ENCODE measurements at regions not wholly inside any gene's neighbourhood (a gene's known extent, or its start where the extent isn't known, plus 50 kb on each side); places are given as distances from the start of the nearest gene placed in this dataset.

DNA sequence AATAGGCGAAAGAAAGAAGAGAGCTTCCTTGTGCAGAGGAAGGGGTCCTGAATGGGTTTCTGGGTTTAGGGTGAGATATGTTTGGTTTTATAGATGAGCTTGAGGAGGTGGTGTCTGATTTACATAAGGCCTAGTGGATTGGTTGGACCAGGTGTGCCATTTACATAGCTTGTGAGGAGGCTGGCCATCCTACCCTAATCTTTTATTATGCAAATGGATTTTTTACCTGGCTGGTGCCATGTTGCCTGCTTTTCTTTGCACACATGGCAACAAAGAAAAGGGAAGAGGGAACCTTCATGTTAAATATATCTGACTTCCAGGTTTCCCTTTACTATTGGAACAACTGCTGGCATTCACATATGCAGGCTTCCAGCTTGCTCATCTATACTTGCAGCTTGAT lies 585.3 kb downstream of the PTPRU start:
- Mint-ChIP-seq H3K27ac (no peak overlapping the region), H3K27me3 (peaks cover 20% of the 10 kb centered on the region), H3K4me3 (no peak overlapping the region), H3K36me3 (ENCODE audit: low read depth) (no peaks in the 10 kb centered on the region), H3K9me3 (no peaks in the 10 kb centered on the region), H3K4me1 (ENCODE audit: low read depth) (no peaks in the 10 kb centered on the region)
- intact Hi-C loops (cut with micrococcal nuclease): no loop called here

DNA sequence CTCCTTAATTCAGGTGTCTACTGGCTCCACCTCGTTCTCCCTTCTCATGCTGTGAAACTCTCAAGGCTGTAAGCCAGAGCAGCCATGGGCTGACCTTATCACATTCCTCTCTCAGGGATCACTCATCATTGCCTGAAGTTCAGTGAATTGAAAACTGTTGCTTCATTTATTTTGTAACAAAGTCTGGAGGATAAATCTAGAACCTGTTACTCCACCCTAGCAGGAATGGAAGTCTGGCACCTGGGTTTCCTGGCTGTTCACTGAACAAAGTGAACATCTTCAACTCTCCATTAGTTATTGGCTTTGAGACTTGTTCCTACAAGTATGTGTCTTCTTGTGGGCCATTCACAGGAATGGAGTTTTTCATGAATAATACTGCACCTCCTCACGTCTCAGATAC lies 584.1 kb downstream of the PTPRU start:
- no peak overlapping the region for H3K27ac Mint-ChIP-seq
- H3K4me1 Mint-ChIP-seq (ENCODE audit: low read depth): no peaks in the 10 kb centered on the region
- H3K4me3 Mint-ChIP-seq: no peak overlapping the region
- intact Hi-C loops (cut with micrococcal nuclease): no loop called here
- no peaks in the 10 kb centered on the region for H3K9me3 Mint-ChIP-seq
- H3K36me3 Mint-ChIP-seq (ENCODE audit: low read depth): no peaks in the 10 kb centered on the region
- H3K27me3 Mint-ChIP-seq: peaks cover 24% of the 10 kb centered on the region

GRCh38 chr1:29812408-29813135 lies 576.2 kb downstream of the PTPRU start:
- Mint-ChIP-seq H3K27me3 (peaks cover 10% of the 10 kb centered on the region), H3K36me3 (ENCODE audit: low read depth) (no peaks in the 10 kb centered on the region), H3K27ac (no peak overlapping the region), H3K4me1 (ENCODE audit: low read depth) (no peaks in the 10 kb centered on the region), H3K9me3 (no peaks in the 10 kb centered on the region), H3K4me3 (no peak overlapping the region)
- intact Hi-C loops (cut with micrococcal nuclease): no loop called here

DNA sequence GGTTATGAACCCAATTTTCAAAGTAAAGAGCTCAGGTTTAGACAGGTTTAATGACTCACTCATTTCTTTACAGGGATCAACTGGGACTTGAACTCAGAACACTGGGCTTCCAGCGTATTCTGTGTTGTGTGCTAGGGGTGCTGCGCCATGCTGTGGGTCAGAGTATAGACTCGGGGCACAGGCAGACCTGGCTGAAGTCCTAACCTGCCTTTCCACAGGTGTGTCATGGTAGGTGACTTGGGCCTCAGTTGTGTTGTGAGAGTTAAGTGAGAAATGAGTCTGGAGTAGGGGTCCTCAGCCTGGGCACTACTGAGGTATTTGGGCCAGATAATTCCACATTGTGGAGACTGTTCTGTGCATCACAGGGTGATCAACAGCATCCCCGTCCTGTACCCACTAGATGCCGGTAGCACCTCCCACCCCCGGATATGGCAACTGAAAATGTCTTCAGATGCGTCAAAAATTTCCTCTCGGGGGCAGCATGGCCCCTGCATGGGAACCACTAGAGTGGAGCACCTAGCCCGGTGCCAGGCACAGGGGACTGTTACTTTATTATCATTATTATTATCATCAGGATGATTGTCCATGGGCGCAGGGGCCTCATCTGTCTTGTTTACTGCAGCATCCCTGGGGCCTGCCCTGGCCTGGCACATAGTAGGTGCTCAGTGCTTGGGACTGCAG lies 575.5 kb downstream of the PTPRU start:
- intact Hi-C loops (cut with micrococcal nuclease): no loop called here
- Mint-ChIP-seq H3K9me3 (no peaks in the 10 kb centered on the region), H3K4me3 (no peak overlapping the region), H3K36me3 (ENCODE audit: low read depth) (no peaks in the 10 kb centered on the region), H3K4me1 (ENCODE audit: low read depth) (no peaks in the 10 kb centered on the region), H3K27me3 (peaks cover 5% of the 10 kb centered on the region), H3K27ac (no peak overlapping the region)

DNA sequence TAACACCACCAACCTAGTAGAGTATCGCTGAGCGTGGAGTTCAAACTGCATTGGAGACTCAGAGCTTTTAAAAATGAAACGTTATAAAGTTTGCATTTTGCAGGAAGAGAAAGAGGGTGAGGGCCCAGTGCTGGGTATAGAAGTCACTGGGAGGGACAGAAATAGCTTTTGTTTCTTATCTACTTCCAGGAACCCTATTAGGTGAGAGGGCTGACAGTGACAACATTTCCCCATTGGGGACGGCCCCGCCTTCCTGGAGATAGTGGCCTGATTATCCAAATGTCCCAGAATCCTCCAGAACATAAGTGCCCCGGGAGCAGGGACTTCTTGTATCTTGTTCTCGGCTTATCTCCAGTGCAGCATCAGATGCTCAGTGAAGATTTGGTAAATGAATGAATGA lies 574.9 kb downstream of the PTPRU start:
- intact Hi-C loops (cut with micrococcal nuclease): no loop called here
- no peaks in the 10 kb centered on the region for H3K4me1 Mint-ChIP-seq (ENCODE audit: low read depth)
- H3K9me3 Mint-ChIP-seq: no peaks in the 10 kb centered on the region
- H3K36me3 Mint-ChIP-seq (ENCODE audit: low read depth): no peaks in the 10 kb centered on the region
- no peak overlapping the region for H3K27ac Mint-ChIP-seq
- H3K27me3 Mint-ChIP-seq: peaks cover 3% of the 10 kb centered on the region
- no peak overlapping the region for H3K4me3 Mint-ChIP-seq

DNA sequence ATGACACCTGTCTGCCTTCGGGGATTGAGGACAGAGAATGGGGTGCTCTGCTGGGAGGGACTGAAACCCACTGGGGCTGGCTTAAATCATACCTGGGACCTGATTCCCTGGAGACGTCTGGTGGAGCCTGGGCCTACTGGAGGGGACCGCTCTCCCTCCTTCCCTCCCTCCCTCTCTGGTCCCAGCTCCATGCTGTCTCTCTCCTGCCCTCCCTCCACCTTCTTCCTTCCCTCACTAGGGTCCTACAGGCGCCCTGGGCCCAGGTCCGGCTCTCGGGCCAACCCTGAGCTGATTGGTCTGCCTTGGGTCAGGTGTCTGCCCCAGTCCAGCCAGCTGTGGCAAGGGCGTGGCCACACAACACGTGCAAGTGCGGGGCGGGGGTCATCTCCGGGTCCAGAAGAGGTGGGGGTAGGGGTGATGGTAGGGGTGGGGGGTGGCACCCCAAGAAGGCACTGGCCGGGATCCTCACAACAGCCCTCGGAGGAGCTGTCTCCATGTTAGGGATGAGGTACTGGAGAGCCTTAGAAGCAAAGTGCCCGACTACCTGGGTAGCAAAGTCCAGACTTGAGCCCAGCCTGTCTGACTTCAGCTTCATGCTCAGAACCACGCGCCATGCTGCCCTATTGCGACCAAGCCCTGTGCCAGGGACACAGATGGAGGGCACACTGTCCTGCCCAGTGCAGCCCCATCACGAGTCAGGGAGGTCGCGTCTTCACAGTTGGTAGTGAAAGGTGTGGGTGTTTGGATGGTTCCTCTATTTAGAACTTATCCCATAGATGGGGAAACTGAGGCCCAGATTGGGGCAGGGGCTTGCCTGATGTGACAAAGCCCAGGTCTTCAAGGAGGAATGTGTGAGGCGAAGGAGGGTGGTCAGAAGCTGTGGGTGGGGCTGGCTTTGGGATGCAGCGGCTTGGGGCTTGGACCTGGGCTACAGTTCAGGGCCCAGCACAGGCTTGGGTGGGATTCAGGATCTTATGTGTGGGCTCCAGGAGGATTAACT lies 574.1 kb downstream of the PTPRU start:
- Mint-ChIP-seq H3K36me3 (ENCODE audit: low read depth) (no peaks in the 10 kb centered on the region), H3K4me1 (ENCODE audit: low read depth) (no peaks in the 10 kb centered on the region), H3K27me3 (no peaks in the 10 kb centered on the region), H3K27ac (no peak overlapping the region), H3K9me3 (no peaks in the 10 kb centered on the region), H3K4me3 (no peak overlapping the region)
- intact Hi-C loops (cut with micrococcal nuclease): no loop called here

GRCh38 chr1:29809446-29810120 lies 573.3 kb downstream of the PTPRU start:
- Mint-ChIP-seq H3K4me3 (no peak overlapping the region), H3K36me3 (ENCODE audit: low read depth) (no peaks in the 10 kb centered on the region), H3K9me3 (no peaks in the 10 kb centered on the region), H3K4me1 (ENCODE audit: low read depth) (no peaks in the 10 kb centered on the region), H3K27ac (no peak overlapping the region), H3K27me3 (no peaks in the 10 kb centered on the region)
- intact Hi-C loops (cut with micrococcal nuclease): no loop called here

- Mint-ChIP-seq H3K27ac (no peak overlapping the region), H3K36me3 (ENCODE audit: low read depth) (no peaks in the 10 kb centered on the region), H3K4me3 (no peak overlapping the region), H3K27me3 (no peaks in the 10 kb centered on the region), H3K4me1 (ENCODE audit: low read depth) (no peaks in the 10 kb centered on the region), H3K9me3 (no peaks in the 10 kb centered on the region)
- intact Hi-C loops (cut with micrococcal nuclease): no loop called here
Measured at GRCh38 chr1:29808141-29808995, 572.0 kb downstream of the PTPRU start.

DNA sequence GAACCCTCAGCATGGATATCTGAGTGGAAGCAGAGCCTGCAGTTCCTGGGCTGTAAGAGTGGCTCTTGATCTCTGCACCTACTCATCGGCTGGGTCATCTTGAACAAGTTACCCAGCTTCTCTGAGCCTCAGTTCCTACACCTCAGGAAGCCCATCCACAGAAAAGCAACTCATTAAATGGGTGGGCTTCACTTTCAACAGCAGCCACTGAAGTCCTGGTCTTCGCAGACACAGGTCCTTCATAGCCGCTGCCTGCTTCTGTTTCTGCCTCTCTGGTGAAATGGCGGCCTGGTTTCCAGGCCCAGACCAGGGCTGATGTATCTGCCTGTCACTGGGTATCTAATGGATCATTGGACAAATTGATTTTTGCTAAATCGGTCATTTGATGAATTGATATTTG lies 571.4 kb downstream of the PTPRU start:
- Mint-ChIP-seq H3K36me3 (ENCODE audit: low read depth) (no peaks in the 10 kb centered on the region), H3K27me3 (no peaks in the 10 kb centered on the region), H3K9me3 (no peaks in the 10 kb centered on the region), H3K4me3 (no peak overlapping the region), H3K4me1 (ENCODE audit: low read depth) (no peaks in the 10 kb centered on the region), H3K27ac (no peak overlapping the region)
- intact Hi-C loops (cut with micrococcal nuclease): no loop called here

DNA sequence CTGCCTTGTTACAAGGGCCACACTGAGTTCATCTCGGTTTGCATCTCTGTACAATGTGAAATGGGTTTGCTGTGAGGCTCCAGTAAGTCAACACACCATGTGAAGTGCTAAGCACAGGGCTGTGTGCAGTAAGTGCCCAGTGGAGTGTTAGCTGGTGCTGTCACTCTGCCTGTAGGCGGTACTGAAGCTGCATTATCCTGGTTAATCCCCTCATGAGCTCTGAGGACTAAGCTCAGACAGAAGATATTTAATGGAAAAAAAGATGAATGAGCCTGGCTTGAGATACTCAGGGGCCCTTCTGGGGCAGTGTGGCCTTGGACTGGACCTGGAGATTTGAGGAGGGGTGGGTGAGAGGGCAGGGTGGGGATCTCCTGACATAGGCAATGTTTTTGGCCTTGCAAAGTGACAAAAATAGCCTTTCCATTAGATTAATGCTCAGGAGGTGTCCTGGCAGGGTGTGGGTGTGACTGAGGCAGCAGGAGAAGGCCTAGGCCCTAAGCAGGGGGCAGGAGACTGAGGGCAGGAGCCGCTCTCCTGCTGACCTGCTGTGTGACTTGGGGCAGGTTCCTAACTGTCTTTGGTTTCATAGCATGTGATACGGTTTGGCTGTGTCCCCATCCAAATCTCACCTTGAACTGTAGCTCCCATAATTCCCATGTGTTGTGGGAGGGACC lies 570.5 kb downstream of the PTPRU start:
- Mint-ChIP-seq H3K4me1 (ENCODE audit: low read depth) (no peaks in the 10 kb centered on the region), H3K36me3 (ENCODE audit: low read depth) (no peaks in the 10 kb centered on the region), H3K4me3 (no peak overlapping the region), H3K9me3 (no peaks in the 10 kb centered on the region), H3K27ac (no peak overlapping the region), H3K27me3 (no peaks in the 10 kb centered on the region)
- intact Hi-C loops (cut with micrococcal nuclease): no loop called here

DNA sequence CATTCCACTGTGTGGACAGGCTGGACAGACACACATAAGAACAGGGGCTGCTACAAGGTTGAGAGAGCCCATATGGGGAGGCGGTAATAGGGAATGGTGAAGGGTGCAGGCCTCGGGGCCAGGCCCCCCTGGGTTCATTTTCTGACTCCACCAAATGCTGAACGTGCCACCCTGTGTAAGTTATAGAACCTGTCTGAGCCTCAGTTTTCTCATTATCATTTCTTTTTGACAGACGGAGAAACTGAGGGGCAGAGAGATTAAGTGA lies 569.5 kb downstream of the PTPRU start:
- intact Hi-C loops (cut with micrococcal nuclease): no loop called here
- H3K27ac Mint-ChIP-seq: no peak overlapping the region
- no peaks in the 10 kb centered on the region for H3K27me3 Mint-ChIP-seq
- H3K9me3 Mint-ChIP-seq: no peaks in the 10 kb centered on the region
- no peaks in the 10 kb centered on the region for H3K4me1 Mint-ChIP-seq (ENCODE audit: low read depth)
- H3K36me3 Mint-ChIP-seq (ENCODE audit: low read depth): no peaks in the 10 kb centered on the region
- no peak overlapping the region for H3K4me3 Mint-ChIP-seq

- Mint-ChIP-seq H3K27me3 (no peaks in the 10 kb centered on the region), H3K36me3 (ENCODE audit: low read depth) (no peaks in the 10 kb centered on the region), H3K9me3 (no peaks in the 10 kb centered on the region), H3K4me3 (no peak overlapping the region), H3K4me1 (ENCODE audit: low read depth) (no peaks in the 10 kb centered on the region), H3K27ac (no peak overlapping the region)
- intact Hi-C loops (cut with micrococcal nuclease): no loop called here
Measured at GRCh38 chr1:29805122-29805895, 569.0 kb downstream of the PTPRU start.

Measured in dendritic cell treated with granulocyte-macrophage colony-stimulating factor and Interleukin-4, amounts not matched to agents 40 ng/mL and 50 ng/mL, for 4 days (primary cell).